GM12891 (cell line): ENCODE measurements at regions not wholly inside any gene's neighbourhood (a gene's known extent, or its start where the extent isn't known, plus 50 kb on each side); places are given as distances from the start of the nearest gene placed in this dataset.

Source experiments
- PAX5 ChIP-seq: IDR thresholded peaks from 2 replicates; pipeline ENCODE4 v1.6.1; 2011; ENCODE audit warnings: low read length, moderate library complexity, mild to moderate bottlenecking; ENCODE audit not compliant: insufficient read depth, severe bottlenecking
- POLR2A ChIP-seq: IDR thresholded peaks from 2 replicates; pipeline ENCODE4 v1.6.1; 2011; ENCODE audit warnings: low read depth, low read length, control low read depth
- POLR2AphosphoS5 ChIP-seq: IDR thresholded peaks from 2 replicates; pipeline ENCODE4 v1.6.1; 2011; ENCODE audit warnings: low read depth, low read length, control low read depth
- POU2F2 ChIP-seq: IDR thresholded peaks from 2 replicates; pipeline ENCODE4 v1.6.1; 2011; ENCODE audit warnings: low read depth, mild to moderate bottlenecking, control low read depth, low read length, moderate library complexity
- SPI1 ChIP-seq: IDR thresholded peaks from 2 replicates; pipeline ENCODE4 v1.6.1; 2011; ENCODE audit warnings: low read depth, low read length, control low read depth
- TAF1 ChIP-seq: IDR thresholded peaks from 2 replicates; pipeline ENCODE4 v1.6.1; 2011; ENCODE audit warnings: low read depth, low read length, control low read depth

DNA sequence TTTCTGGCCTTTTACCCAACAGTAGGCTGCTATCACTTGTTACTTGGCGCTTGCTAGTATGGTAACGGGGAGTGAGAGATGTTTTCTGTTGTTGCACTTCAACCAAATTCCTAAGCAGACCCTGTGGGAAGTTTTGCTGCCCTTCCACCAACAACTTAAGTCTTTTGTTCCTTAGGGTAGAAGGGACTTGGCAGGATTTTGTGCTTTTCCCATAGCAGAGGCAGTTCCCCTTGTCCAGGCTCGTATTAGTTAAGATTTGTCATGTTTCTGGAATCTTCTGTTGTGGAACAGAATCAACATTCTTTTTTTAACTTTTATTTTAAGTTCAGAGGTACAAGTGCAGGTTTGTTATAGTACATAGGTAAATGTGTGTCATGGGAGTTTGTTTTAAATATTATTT is 73.2 kb upstream of the SGIP1 start:
- TF ChIP-seq POLR2A = no peak
- TF ChIP-seq TAF1 = no peak
- no peak for TF ChIP-seq POLR2AphosphoS5
- TF ChIP-seq PAX5 = no peak
- no peak for TF ChIP-seq SPI1
- no peak for TF ChIP-seq POU2F2
